HG03159 (cell line): ENCODE measurements at regions not wholly inside any gene's neighbourhood (a gene's known extent, or its start where the extent isn't known, plus 50 kb on each side); places are given as distances from the start of the nearest gene placed in this dataset.

ENCODE experiments used
- ATAC-seq: cut with Tn5 transposase; IDR thresholded peaks from one replicate; pipeline ENCODE4 v1.9.1; 2021; ENCODE audit warnings: mild to moderate bottlenecking, moderate library complexity; ENCODE audit not compliant: unreplicated experiment

GRCh38 chr7:89908736-89909135, 245.5 kb upstream of the STEAP1 start:
- no peak for ATAC-seq

- no peak for ATAC-seq
Observed at GRCh38 chr7:89914711-89915110, 239.6 kb upstream of the STEAP1 start.

- ATAC-seq, result no peak
Observed at GRCh38 chr7:89926194-89926593, 228.1 kb upstream of the STEAP1 start.

- no peak for ATAC-seq
Observed at GRCh38 chr7:89926701-89927100, 227.6 kb upstream of the STEAP1 start.

DNA sequence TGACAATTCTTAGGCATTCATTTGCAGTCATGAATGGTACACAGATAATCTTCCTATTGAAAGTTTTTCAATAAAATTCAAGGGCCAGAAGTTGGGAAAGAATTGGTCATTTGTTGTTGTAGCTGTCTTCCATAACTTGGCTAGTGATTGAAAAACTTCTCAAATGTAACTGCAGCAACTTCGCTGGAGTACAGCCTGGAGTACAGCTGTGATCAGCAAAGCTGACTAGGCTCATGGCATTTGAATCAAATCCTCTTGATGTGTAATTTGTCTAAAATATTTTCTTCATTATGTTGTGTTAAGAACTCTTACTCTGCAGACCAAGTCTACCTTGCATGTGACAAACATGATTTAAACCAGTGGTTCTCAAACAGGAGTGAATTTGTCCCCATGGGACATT, 226.5 kb upstream of the STEAP1 start:
- ATAC-seq, result no peak

DNA sequence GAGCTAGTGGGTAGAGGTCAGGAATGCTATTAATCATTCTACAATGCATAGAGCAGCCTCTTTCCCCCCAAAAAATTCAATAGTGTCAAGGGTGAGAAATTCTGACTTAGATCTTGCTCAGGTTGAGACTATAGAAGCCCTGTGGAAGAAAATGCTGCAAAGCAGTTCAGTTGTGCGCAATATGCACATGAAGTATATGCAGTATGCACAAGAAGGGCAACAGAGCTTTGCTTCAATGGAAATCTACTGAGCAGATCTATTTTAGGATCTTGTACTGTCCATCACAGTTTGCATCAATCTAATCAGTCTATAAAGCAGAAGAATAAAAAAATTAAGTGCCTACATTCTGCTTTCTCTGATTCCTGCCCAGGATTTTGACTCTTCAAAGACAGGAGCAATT, 225.8 kb upstream of the STEAP1 start:
- no peak for ATAC-seq

GRCh38 chr7:89934101-89934500, 220.2 kb upstream of the STEAP1 start:
- ATAC-seq, result no peak

GRCh38 chr7:89943525-89944050, 210.7 kb upstream of the STEAP1 start:
- no peak for ATAC-seq

DNA sequence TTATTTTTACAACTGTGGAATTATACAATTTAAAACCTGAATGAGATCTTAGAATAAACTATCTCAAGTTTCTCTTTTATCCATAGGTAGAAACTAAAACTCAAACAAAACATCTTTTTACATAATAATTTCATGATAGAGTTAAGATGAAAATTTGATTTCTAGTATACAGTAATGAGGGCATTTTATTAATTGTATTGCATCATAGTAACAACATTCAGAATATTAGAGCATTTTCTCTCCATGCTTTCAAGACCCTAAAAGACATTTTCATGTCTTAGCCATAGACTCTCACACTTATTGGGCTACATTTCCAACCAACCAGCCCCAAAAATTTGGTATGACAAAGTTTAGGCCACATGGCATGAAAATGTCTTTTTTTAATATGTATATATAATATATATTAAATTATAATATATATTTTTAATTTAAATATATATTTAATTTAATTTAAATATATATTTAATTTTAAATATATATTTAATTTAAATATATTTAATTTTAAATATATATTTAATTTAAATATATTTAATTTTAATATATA, 195.7 kb upstream of the STEAP1 start:
- no peak for ATAC-seq

DNA sequence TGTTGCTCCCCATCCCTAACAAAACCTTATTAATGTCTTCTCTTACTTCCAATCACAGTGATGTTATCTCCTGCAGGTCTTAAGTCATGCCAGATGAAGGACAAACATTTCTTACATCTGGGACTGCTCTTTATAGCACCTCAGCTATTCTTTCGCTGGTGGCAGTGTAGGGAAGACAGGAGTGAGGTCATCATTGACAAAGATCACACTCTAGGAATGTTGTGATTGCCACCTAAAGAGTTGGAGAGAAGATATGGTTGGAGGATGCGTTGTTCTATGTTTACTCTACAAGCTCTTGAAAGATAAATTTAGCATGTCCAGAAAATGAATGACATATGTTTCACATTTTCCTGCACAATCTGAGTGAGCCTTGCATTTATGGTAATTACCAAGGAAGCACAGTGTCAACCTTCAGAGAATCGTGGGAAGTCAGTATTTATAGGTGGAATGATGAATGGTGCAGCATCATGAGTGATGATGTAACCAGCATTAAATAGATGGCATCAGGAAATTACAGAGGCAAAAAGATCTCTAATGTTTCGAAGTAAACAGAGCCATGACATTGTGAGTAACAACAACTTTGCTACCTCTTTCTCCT, 188.1 kb upstream of the STEAP1 start:
- ATAC-seq, result no peak

GRCh38 chr7:89975577-89975976, 178.7 kb upstream of the STEAP1 start:
- no peak for ATAC-seq

DNA sequence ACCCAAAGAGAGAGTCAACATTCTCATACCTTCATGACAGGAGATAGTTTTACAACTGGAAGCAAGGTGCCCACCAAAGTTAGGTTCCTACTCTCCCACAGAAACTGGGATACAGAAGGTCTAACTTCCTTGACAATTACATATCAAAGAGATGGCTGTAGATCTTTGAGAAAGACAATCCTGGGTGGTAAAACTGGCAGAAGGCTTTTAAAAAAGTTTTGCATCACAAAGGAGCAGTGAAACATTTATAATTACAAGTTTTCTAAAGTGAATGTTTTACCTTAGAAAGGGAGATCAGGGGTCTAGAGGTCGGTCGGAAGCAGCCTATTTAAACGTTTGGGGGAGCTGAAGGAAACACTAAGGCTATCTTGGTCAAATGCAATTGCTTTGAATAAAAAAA, 166.6 kb upstream of the STEAP1 start:
- no peak for ATAC-seq

- ATAC-seq, result no peak
Observed at GRCh38 chr7:89988074-89988473, 166.2 kb upstream of the STEAP1 start.

DNA sequence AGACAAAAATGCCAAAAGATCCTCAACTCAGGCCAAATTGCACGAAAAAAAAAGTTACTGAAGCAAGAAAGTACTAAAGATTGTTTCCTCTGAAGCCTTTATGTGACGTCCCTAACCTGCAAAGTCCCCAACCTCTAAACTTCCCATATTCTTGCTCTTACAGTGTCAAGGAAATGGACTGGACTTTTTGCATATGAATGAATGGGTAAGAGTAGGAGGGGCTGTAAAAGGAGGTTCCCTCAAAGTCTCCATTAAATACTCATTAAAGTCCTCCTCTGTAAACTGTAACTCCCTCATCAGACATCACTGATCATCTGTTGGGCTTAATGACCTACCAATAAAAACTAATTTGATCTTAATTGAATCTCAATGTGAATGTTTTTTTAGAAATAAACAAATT, 164.8 kb upstream of the STEAP1 start:
- ATAC-seq, result no peak

DNA sequence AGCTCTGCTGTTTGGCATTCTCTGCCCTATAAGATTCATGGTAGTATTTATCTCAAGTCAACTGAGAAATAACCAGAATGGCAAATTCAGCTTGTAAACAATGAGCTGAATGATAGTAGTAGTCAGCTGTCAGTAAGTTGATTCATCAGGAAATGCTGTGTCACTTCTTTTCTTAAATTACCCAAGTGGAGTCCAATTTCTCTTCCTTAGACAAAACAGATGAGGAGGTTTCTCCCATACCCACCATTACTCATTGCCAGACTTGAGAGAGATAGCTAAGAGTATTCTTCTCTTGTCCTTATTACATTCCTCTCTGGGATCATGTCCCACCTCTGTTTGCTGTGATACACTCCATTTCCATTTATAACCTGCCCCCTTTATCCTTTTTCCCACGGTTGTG, 159.8 kb upstream of the STEAP1 start:
- ATAC-seq, result no peak

- no peak for ATAC-seq
Observed at GRCh38 chr7:89998554-89998953, 155.7 kb upstream of the STEAP1 start.

DNA sequence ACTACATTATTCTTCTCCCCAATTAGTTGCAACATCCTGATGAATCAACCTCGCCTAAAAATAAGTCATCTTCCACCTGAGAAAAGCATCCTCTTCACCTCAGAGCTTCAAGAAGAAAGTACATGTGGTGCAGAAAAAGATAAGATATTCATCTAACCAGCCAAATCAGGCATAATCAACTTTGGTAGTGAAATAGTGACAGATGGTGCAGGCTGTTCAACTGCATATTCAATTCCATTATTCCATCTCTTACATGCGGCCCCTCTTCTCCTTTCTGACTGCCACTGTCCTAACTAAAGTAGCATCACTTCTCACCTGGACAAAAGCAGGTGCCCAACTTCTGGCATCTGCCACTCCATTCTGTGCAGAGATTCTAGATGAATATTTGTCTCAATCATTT, 148.4 kb upstream of the STEAP1 start:
- ATAC-seq, result no peak

DNA sequence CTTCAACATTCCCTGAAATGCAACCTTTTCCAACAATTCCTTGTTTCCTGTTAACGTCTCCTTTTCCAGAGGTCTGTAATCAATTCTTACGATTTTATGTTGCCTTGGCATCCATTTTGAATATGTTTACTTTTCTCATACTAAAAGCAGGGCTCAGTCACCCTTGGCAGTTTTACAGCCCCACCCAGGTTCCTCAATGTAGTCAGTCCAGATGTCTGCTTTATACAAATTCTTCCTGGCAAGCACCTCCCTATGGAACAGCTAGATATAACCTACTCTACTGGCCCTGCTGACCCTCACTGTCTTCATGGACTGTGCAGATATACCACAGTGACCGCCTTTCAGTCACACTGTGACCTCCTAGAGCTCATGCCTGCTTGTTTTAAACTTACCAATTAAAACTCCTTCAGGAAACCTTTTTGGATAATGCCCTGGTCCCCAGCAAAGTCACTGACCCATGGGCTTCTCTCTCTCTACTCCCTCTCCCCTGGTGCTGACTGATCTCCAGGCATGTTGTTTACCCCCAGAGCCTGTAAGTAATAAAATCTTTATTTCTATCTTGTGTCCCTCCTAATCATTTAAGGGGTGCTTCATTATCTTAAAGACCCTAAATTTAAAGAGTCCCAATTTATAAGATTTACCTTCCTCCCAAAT, 147.1 kb upstream of the STEAP1 start:
- no peak for ATAC-seq

DNA sequence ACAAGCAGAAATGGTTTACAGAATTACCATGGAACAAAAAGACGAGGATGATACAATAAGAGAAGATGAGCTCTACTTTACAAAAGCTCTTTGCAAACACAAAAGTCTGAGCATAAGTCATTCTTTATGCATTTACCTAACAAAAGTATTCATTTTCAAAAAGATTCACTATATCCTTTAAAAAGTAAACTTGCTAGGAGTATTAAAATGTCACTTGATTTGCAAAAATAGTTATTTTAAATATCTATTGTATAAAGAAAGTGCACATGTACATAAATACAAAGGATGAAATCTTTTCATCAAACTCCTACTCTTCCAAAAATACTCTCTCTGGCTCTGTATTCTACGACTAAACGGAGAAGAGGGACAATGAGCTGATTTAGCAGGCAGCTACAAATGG, 146.4 kb upstream of the STEAP1 start:
- no peak for ATAC-seq

- no peak for ATAC-seq
Observed at GRCh38 chr7:90022213-90022612, 132.1 kb upstream of the STEAP1 start.

- peak; percentile 81 for ATAC-seq
Observed at GRCh38 chr7:90025771-90026170, 128.5 kb upstream of the STEAP1 start.

DNA sequence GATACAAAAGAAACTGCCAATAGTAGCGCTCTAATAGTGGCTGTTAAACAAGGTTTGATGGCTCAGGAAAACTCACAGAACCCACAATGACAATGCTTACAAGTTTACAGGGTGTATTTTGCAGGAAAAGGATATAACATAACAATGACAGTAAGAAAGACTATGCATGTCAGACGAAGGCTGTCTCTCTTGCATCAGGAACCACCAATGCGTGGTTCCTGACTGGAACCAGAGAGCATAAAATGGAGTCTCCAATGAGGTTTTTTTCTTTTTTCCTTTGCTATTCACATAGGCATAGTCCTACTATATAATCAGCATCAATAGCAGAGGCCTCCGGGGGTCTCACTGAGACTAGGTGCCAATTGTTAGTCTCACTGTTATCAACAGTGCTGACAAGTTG, 120.4 kb upstream of the STEAP1 start:
- ATAC-seq, result no peak

- no peak for ATAC-seq
Observed at GRCh38 chr7:90053094-90053493, 101.2 kb upstream of the STEAP1 start.
